Hepatocyte (in vitro differentiated cells): ENCODE measurements at regions not wholly inside any gene's neighbourhood (a gene's known extent, or its start where the extent isn't known, plus 50 kb on each side); places are given as distances from the start of the nearest gene placed in this dataset.

ENCODE experiments used
- EZH2 ChIP-seq: fragments of 200-600 bp; sonication (generic); IDR thresholded peaks from 2 replicates; pipeline ENCODE4 v1.6.1; 2016; ENCODE audit warnings: antibody characterized with exemption, mild to moderate bottlenecking, borderline replicate concordance
- EZH2phosphoT487 ChIP-seq: fragments of 200-600 bp; sonication (generic); IDR thresholded peaks from one replicate; pipeline ENCODE4 v1.6.1; 2018; ENCODE audit warnings: antibody characterized with exemption, mild to moderate bottlenecking, low read depth, moderate library complexity; ENCODE audit not compliant: unreplicated experiment, severe bottlenecking
- TF ChIP-seq, protein P1 (sequence below): fragments of 200-600 bp; sonication (generic); IDR thresholded peaks from 2 replicates; pipeline ENCODE4 v1.5.1; 2016; ENCODE audit warnings: antibody characterized with exemption, mild to moderate bottlenecking; ENCODE audit not compliant: poor library complexity

DNA sequence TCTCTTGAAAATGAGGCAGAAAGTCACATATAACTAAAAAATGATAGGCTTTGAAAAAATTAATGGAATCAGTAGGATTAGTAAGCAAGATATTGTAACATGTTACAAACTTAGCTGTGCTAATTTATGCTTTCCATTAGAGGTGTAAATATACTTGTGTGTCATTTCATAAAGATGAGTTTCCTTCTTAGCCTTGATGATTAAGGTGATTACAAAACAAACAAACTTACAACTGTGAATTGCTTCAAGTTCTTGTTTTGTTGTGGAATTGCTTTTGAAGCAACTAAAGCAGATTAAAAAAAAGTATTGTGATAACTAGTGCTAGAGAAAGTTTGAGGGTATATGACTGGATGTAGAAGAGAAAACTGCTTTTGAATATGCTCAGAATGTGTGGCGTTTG, 87.9 kb downstream of the DIPK2A start:
- TF ChIP-seq, protein P1, sequence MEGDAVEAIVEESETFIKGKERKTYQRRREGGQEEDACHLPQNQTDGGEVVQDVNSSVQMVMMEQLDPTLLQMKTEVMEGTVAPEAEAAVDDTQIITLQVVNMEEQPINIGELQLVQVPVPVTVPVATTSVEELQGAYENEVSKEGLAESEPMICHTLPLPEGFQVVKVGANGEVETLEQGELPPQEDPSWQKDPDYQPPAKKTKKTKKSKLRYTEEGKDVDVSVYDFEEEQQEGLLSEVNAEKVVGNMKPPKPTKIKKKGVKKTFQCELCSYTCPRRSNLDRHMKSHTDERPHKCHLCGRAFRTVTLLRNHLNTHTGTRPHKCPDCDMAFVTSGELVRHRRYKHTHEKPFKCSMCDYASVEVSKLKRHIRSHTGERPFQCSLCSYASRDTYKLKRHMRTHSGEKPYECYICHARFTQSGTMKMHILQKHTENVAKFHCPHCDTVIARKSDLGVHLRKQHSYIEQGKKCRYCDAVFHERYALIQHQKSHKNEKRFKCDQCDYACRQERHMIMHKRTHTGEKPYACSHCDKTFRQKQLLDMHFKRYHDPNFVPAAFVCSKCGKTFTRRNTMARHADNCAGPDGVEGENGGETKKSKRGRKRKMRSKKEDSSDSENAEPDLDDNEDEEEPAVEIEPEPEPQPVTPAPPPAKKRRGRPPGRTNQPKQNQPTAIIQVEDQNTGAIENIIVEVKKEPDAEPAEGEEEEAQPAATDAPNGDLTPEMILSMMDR = no peak
- TF ChIP-seq EZH2 (no peak), EZH2phosphoT487 (no peak)
